Activated CD8-positive, alpha-beta memory T cell treated with anti-CD3 and anti-CD28 coated beads for 24 hours (primary cell): ENCODE measurements at regions not wholly inside any gene's neighbourhood (a gene's known extent, or its start where the extent isn't known, plus 50 kb on each side); places are given as distances from the start of the nearest gene placed in this dataset.
"Not testable (repeated sequence)": the region's sequence is repeated elsewhere in the genome, so short reads cannot be mapped to it uniquely, and the experiment has no call there.

Experiments used
- DNase-seq: peaks from one replicate; pipeline ENCODE4 v3.0.0-alpha.2; 2020

DNA sequence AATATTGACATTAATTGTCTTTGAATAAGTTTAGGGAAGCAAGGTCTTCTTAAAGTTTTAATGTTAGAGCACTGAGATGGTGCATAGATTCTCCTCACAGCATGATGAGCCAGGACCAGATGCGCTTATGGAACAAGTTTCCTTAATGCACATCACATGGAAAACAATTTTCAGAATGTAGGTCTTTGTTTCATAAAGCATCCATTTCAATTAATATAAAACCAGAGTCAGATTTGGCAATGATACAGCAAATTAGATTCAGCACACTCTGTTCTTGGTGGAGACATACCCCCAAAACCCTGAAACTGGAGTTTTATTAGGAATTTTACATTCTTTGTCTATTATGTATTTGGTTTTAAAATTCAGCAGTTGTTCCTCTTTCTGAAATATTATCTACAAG lies 402.1 kb upstream of the SEMA6A start:
- no peak for DNase-seq

DNA sequence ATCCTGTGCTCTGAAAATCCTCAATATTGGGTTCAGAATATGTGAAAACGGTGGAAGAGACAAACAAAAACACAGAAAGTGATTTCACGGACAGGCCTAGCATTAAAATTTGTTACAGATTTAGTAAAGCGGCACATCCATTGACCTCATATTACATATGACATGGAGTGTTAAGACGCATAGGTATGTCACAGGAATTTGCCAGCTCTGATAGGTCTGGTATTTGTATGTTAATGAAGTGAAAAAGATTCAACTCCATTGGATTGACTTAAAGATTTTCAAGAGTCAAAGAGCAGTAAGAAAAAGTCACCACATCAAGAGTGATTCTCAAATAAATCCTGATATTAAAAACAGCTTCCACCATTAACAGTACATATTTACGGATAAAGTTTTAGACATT lies 396.5 kb upstream of the SEMA6A start:
- no peak for DNase-seq

- no peak for DNase-seq
Measured at GRCh38 chr5:116970318-116970717, 395.7 kb upstream of the SEMA6A start.

- DNase-seq: no peak
Measured at GRCh38 chr5:116964438-116964837, 389.8 kb upstream of the SEMA6A start.

DNA sequence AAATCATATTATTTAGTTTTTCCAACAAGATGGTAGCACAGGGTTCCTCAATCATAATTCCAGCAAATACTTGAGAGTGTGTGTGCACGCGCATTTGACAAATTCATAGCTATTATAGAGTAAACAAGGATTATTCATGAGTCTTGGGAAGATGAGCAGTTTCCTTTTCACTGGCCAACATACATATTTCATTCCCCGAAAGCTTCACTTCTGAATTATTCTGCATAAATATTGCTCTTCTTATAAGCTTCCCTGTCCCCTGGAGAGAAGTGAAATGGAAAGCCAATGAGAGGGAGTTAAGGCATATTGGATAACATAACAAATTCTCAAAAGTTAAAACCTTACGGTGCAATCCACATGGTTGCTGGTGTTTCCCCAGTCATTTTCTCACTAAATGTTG lies 386.4 kb upstream of the SEMA6A start:
- no peak for DNase-seq

- no peak for DNase-seq
Measured at GRCh38 chr5:116959843-116960242, 385.2 kb upstream of the SEMA6A start.

GRCh38 chr5:116953251-116953930 lies 378.8 kb upstream of the SEMA6A start:
- DNase-seq: no peak

DNA sequence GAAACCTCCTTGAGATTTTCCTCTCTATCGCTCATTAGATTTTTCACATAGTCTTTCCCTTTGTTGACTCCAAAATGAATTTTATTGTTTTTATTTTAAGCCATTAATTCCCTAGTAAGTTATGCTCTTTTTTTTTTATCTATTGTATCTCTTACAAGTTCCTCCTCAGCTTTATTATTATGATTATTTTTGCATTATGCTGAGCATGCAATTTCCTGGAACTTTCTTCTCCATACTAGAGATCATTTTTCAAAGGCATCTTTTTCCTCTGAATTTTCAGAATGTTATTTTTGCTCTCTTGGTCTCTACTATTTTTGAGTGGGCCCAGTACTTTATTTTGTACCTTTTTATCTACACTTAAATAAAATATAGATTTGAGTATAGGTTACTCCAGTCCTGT lies 376.6 kb upstream of the SEMA6A start:
- no peak for DNase-seq

GRCh38 chr5:116947691-116948528 lies 373.3 kb upstream of the SEMA6A start:
- DNase-seq: peak; percentile 73

- not testable (repeated sequence) for DNase-seq
Measured at GRCh38 chr5:116945613-116946382, 371.2 kb upstream of the SEMA6A start.

- DNase-seq: no peak
Measured at GRCh38 chr5:116944183-116944582, 369.6 kb upstream of the SEMA6A start.

DNA sequence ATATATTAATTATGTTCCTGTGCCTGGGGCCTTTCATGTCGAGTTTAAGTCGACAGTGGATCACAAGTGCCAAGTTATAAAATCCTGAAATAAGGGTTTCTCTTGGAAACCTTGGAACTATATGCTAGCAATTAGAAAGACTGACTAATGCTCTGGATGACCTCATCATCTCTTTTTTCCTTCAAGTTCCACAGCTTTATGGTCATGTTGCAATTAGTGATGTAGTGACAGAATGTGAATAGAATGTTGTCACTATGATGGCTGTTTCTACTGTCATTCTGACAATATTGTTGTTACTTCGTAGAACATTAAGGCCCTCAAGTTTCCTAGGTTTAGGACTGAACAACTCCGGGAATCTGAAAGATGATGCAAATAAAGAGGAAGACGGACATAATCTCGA lies 368.0 kb upstream of the SEMA6A start:
- DNase-seq: no peak

DNA sequence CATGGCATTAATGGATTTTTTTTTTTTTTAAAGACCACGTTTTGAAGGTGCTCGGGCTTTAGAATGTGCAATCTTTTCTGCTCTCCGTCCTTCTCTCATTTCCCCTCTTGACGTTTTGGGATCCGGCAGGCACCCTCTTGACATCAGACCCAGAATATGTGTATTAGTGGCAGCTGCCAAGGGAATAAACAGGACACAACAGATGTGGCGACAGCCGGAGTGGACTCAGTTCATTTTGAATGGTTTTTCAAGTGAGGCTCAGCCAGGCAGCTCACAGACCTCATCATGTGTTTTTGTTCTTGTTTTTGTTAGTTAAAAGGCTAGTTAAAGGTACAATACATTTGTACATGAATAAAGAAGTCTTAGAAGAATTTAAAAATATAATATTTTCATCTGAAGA lies 365.0 kb upstream of the SEMA6A start:
- DNase-seq: no peak

- no peak for DNase-seq
Measured at GRCh38 chr5:116938488-116938887, 363.9 kb upstream of the SEMA6A start.

DNA sequence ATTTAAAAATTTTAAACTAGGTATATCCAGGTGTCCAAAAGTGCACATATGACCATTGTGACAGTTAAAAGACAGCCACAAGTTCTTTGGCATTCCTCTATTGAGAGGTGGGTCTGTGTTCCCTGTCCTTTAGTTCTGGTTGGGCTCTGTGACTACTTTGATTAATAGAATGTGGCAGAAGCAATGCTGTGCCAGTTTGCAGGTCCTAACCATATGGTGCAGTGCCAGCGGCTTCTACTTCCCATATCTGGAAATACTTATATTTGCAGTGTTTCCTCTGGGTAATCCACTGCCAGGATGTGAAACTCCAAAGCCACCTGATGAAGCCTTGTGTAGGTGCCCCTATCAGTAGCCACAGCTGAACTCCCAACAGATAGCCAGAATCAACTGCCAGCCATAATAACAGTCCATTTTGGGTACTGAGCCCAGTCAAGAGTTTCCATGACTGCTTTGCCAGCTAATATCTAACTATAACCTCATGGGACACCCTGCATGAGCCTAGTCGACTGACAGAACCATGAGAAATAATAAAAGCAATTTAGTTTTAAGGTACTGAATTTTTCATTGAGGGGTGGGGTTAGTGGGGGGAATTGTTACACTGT lies 361.0 kb upstream of the SEMA6A start:
- no peak for DNase-seq

DNA sequence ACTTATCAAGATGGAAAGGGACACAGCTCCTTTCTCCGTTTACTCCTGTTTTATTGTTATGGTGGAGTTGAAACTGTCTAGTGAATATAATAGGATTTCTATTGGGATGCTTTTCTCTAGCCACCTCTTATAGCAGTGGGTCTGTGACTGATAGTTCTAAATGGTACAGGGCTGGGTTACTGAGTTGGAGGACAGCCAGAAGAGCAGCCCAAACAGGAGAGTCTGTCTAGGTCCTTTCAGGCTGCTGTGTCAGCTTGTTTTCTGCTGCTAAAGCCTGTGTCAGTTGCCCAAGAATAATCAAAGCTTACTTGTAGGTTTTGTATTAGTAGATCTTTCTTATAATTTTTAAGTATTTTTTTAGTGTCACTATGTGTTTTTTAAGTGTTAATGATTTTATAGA lies 356.0 kb upstream of the SEMA6A start:
- no peak for DNase-seq

DNA sequence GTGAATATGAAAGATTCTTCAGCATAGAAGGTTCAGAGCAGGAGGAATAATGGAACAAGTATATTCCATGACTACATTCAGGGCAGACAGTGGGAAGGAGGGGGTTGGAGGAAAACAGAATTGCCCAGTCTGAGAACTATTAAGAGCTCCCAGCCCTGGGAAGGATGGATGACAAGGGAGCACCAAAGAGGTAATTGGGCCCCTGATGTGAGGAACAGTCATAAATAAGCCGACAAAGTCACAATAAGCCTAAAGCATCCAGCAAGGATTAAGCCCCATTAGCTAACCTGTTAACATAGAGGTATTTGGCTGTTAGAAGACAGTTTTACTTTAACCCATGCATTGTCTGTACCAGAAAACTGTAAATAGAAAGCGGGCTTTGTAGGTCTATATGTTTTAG lies 348.7 kb upstream of the SEMA6A start:
- no peak for DNase-seq

- DNase-seq: no peak
Measured at GRCh38 chr5:116922532-116922931, 347.9 kb upstream of the SEMA6A start.

DNA sequence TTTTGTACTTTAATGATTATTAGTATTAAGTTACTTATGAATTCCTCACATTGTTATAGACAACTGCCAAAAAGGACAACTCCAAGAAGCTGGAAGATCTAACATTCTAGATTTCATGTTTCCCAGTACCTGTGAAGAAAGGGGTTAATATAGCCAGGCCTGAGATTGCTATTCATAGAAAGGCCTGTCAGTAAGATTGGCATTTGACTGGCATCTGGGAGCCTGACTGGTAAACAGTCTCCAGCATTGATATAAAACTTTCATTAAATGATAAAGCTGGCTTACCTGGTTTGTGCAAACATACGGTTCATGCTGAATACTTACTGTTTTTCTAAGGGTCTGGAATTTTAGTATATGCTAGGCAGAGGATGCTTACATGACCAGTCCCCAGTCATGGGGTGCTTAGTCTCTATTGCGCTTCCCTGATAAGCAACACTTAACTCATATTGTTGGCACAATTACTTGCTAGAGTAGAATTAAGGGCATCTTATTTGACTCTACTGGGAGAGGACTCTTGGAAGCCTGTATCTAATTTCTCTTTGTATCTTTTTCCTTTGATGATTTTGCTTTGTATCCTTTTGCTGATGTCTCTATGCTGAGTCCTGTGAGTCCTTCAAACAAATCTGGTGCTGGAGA lies 340.4 kb upstream of the SEMA6A start:
- no peak for DNase-seq

DNA sequence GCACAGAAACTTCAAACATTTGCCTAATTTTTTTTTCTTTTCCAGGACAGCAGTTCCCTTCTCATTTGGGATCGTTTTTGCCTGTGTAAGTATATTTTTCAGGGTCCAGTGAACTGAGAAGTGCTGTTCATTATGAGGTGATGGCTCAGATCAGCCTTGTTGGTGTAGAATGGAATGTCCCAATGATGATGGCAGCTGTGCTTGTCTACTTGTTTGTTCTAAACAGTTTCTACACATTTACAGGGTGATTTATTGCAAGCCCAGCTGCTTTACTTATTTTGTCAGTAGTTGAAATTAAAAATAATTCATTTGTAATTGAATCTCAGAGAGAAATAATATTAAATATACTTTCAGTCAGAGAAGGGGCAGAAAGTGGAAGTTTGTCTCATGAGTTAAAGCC lies 337.6 kb upstream of the SEMA6A start:
- DNase-seq: no peak

- DNase-seq: no peak
Measured at GRCh38 chr5:116911074-116911473, 336.5 kb upstream of the SEMA6A start.

DNA sequence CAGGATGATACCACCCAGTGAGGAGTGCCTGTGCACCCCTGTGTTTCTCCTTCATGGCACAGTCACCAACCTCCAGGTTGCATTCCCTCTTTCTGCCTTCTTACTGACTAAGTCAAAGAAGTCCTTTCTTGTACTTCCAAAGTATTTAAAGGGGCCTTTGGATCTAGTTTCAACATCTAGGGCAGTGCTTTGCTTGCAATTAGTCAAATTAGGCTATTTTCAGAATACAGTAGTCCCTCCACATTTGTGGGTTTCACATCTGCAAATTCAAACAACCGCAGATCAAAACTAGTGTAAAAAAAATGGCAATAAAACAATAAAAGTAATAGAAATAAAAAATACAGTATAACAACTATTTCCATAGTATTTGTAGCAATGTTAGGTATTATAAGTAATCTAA lies 333.9 kb upstream of the SEMA6A start:
- no peak for DNase-seq

GRCh38 chr5:116905885-116906284 lies 331.3 kb upstream of the SEMA6A start:
- no peak for DNase-seq
